ENCODE measurements at regions not wholly inside any gene's neighbourhood (a gene's known extent, or its start where the extent isn't known, plus 50 kb on each side); places are given as distances from the start of the nearest gene placed in this dataset.
A peak's percentile ranks its signal among the peaks of the same experiment; 100 is the strongest.

- H3K9me3 ChIP-seq, result no peaks in the 10 kb centered on the region
- DNase-seq, result peak; percentile 48
- peaks cover 82% of the 10 kb centered on the region for H3K36me3 ChIP-seq
- H3K4me3 ChIP-seq, result no peak overlapping the region
- H3K27me3 ChIP-seq, result no peaks in the 10 kb centered on the region
Measured at GRCh38 chr17:77383613-77384608, 243.1 kb downstream of the SEC14L1 start.

DNA sequence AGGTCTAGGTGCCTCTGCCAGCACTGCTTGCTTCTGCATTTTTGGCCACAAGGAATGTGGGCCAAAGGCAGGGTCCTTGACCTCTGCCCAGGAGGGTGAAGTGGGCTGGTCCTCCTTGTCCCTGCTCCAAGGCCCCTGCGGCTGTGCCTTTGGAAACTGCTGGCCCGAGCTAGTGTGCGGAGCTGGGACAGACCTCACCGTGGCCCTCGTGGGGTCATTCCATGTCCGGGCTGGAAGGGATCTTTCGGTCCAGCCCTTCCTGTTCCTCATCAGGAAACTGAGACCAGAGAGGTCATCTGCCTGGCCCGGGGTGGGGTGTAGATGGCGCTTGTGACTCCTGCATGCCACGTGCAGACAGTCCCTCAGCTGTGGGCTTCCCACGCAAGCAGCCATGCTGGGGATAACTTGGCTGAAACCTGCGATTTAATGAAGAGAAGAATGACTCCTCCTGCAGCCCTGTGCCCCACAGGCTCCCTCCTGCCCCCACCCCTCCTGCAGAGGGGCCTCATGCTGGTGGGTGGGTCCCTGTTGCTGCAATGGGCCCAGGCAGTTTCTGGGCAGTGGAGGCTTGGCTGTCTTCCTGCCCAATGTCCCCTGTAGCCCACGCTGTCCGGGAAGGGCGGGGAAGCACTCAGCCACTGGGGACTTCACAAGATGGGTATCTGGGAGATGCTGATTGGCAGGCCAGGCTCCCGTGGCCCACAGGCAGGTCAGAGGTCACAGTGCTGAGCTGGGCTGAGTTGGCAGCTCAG lies 245.2 kb downstream of the SEC14L1 start:
- Histone ChIP-seq H3K36me3 (peaks cover 79% of the 10 kb centered on the region), H3K9me3 (no peaks in the 10 kb centered on the region), H3K4me3 (no peak overlapping the region), H3K27me3 (no peaks in the 10 kb centered on the region)
- DNase-seq, result peak; percentile 88

DNA sequence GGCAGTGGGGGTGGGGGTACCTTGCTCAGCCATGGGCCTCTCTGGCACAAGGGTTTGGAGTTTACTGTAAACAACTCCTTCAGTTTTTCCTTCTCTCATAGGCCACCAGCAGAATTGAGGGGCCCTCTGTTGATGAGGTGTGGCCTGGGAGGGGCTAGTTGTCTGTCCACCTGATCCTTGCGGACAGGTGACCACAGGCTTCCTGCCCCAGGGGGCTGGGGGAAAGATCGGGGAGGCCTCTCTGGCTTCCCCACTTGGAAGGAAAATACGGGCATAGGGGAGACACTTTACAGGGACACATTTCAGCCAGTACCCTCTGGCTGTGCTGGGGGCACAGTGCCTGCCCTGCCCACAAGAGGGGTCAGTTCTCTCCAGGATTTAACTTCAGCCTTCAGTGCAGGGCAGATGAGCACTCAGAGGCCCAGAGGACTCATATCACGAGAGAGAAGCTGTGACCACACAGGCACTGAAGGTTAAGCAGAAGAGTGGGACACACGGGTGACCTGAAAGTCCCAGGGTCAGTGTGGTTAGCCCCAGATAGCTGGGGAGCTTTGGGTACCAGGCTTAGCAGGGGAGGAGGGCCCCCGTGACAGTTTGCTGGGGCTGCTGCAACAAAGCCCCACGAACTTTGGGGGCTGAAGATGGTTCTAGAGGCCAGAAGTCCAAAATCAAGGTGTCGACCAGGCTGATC lies 245.9 kb downstream of the SEC14L1 start:
- Histone ChIP-seq H3K4me3 (no peak overlapping the region), H3K36me3 (peaks cover 77% of the 10 kb centered on the region), H3K27me3 (no peaks in the 10 kb centered on the region), H3K9me3 (no peaks in the 10 kb centered on the region)
- DNase-seq, result no peak

DNA sequence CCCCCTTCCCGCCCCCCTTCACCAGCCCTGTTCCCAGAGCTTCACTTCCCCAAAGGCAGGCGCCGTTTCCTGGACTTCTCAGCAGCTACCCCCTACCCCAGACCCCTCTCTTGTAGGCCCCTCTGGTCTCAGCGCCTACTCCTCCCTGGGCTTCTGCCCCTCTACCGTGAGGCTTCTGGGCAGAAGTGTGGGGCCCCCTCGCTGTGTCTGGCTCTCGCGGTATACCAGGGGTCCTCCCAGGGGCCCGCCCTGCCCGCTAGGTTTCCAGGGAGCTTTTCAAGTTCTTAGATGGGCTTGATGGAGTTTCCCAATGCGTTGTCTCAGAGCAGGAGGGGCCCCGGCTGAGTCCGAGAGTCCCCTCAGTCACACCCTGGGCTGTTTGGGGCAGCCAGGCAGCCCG lies 247.1 kb downstream of the SEC14L1 start:
- DNase-seq, result no peak
- no peaks in the 10 kb centered on the region for H3K27me3 ChIP-seq
- H3K4me3 ChIP-seq, result no peak overlapping the region
- no peaks in the 10 kb centered on the region for H3K9me3 ChIP-seq
- H3K36me3 ChIP-seq, result peaks cover 68% of the 10 kb centered on the region

DNA sequence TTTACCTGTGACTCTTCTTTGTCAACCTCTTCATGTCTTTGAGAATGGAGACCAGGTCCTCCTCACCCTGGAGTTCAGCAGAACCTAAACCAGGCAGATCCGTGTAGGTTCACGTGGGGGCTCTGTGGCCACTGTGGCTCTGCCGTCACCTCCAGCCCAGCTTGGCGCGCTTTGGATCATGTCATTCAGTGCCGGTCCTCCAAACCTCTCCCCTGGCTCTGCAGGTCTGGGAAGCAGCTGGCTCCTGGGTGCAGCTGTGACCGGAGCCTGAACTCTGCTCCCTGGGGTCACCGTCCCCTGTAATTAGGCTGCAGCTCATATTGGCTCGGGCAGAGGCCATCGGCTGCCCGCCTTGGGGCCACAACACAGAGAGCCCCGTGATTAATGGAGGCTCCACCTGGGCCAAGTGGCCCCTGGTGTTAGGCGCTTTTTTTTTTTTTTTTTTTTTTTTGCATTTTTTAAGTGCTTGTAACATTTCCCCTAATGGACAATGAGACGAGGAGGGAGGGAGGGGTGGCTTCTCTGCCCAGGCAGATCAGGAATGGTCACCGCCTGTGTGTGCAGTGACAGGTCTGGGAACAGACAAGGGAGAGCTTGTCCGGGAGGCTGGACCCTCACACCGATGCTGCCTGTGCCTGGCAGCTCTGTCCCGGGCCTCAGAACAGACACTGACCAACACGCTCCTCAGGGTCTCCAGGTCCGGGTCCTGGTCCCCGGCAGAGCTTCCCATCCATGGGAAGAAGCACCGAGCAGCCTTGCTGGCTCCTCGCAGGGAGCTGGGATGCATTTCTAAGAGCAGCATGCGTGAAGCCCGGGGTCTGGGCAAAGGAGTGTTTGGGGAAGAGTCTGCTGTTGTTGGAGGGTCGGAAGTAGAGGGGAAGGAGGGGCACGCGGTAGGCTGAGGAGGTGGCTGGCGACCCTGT lies 247.9 kb downstream of the SEC14L1 start:
- no peaks in the 10 kb centered on the region for H3K9me3 ChIP-seq
- H3K36me3 ChIP-seq, result peaks cover 68% of the 10 kb centered on the region
- no peaks in the 10 kb centered on the region for H3K27me3 ChIP-seq
- H3K4me3 ChIP-seq, result no peak overlapping the region
- no peak for DNase-seq

- Histone ChIP-seq H3K4me3 (no peak overlapping the region), H3K9me3 (no peaks in the 10 kb centered on the region), H3K36me3 (peaks cover 62% of the 10 kb centered on the region), H3K27me3 (no peaks in the 10 kb centered on the region)
- DNase-seq, result no peak
Measured at GRCh38 chr17:77390870-77391269, 250.1 kb downstream of the SEC14L1 start.

- H3K27me3 ChIP-seq, result no peaks in the 10 kb centered on the region
- no peaks in the 10 kb centered on the region for H3K9me3 ChIP-seq
- H3K36me3 ChIP-seq, result peaks cover 64% of the 10 kb centered on the region
- DNase-seq, result peak; percentile 99
- no peak overlapping the region for H3K4me3 ChIP-seq
Measured at GRCh38 chr17:77391668-77392375, 251.1 kb downstream of the SEC14L1 start.

GRCh38 chr17:77392376-77393273 lies 251.9 kb downstream of the SEC14L1 start:
- no peak overlapping the region for H3K4me3 ChIP-seq
- peaks cover 64% of the 10 kb centered on the region for H3K36me3 ChIP-seq
- DNase-seq, result peak; percentile 92

GRCh38 chr17:77393274-77393600 lies 252.5 kb downstream of the SEC14L1 start:
- H3K9me3 ChIP-seq, result no peaks in the 10 kb centered on the region
- H3K36me3 ChIP-seq, result peaks cover 67% of the 10 kb centered on the region
- no peak overlapping the region for H3K4me3 ChIP-seq
- H3K27me3 ChIP-seq, result no peaks in the 10 kb centered on the region
- peak; percentile 53 for DNase-seq

More at GRCh38 chr17:77392376-77393273, 251.9 kb downstream of the SEC14L1 start:
- no peaks in the 10 kb centered on the region for H3K27me3 ChIP-seq
- H3K9me3 ChIP-seq, result no peaks in the 10 kb centered on the region

GRCh38 chr17:77393867-77394539 lies 253.2 kb downstream of the SEC14L1 start:
- Histone ChIP-seq H3K36me3 (peaks cover 70% of the 10 kb centered on the region), H3K4me3 (no peak overlapping the region), H3K27me3 (no peaks in the 10 kb centered on the region), H3K9me3 (no peaks in the 10 kb centered on the region)
- no peak for DNase-seq

- Histone ChIP-seq H3K9me3 (no peaks in the 10 kb centered on the region), H3K36me3 (peaks cover 70% of the 10 kb centered on the region), H3K27me3 (no peaks in the 10 kb centered on the region), H3K4me3 (no peak overlapping the region)
- DNase-seq, result no peak
Measured at GRCh38 chr17:77394540-77395295, 253.9 kb downstream of the SEC14L1 start.

DNA sequence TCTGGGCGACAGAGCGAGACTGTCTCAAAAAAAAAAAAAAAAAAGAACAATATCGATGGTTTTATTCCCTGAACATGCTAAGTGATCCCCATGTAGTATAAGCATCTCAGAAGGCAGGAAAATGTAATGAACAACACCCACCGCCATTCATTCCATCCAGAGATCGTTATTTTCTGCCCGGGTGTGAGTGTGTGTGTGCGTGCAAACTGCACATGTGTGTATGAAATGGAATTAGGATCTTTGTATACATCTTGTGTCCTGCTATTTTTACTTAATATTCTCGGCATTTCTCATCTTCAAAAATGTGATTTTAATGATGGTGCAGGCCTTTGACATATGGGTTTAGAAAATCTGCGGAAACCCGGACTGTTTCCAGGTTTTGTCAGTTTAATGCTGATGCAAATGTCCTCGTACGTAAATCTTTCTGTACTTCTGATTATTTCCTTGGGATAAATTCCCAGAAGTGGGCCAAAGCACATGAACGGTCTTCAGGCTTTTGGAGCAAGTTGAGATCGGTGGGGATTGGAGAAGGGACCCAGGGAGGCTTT lies 254.8 kb downstream of the SEC14L1 start:
- DNase-seq, result no peak
- H3K9me3 ChIP-seq, result no peaks in the 10 kb centered on the region
- H3K27me3 ChIP-seq, result no peaks in the 10 kb centered on the region
- no peak overlapping the region for H3K4me3 ChIP-seq
- peaks cover 73% of the 10 kb centered on the region for H3K36me3 ChIP-seq

GRCh38 chr17:77396610-77397009 lies 255.8 kb downstream of the SEC14L1 start:
- H3K4me3 ChIP-seq, result no peak overlapping the region
- no peaks in the 10 kb centered on the region for H3K27me3 ChIP-seq
- peak; percentile 66 for DNase-seq
- peaks cover 72% of the 10 kb centered on the region for H3K36me3 ChIP-seq
- H3K9me3 ChIP-seq, result no peaks in the 10 kb centered on the region

Data from MG63 (cell line).